GM23338 (cell line): ENCODE measurements at regions not wholly inside any gene's neighbourhood (a gene's known extent, or its start where the extent isn't known, plus 50 kb on each side); places are given as distances from the start of the nearest gene placed in this dataset.

ENCODE experiments used
- ATAC-seq: fragments of 200-7000 bp; cut with Tn5 transposase; 3 replicates; pipeline ENCODE4 v1.9.1; 2020
- DNase-seq: peaks from one replicate; pipeline ENCODE4 v3.0.0-alpha.2; 2015; ENCODE audit warnings: low spot score
- H2AFZ ChIP-seq: fragments of 200-600 bp; sonication (generic); 2 replicates; pipeline ENCODE4 v1.8.0; 2016; ENCODE audit warnings: antibody characterized with exemption, mild to moderate bottlenecking, moderate library complexity
- H3F3A ChIP-seq: fragments of 200-600 bp; sonication (generic); replicated peaks from 2 replicates; pipeline ENCODE4 v1.8.0; 2017; ENCODE audit warnings: antibody characterized with exemption, mixed run types, low read depth
- H3K27ac ChIP-seq: fragments of 200-600 bp; sonication (generic); 2 replicates; pipeline ENCODE4 v1.6.1; 2016; ENCODE audit warnings: low read depth
- H3K27me3 ChIP-seq: fragments of 200-600 bp; sonication (generic); 2 replicates; pipeline ENCODE4 v1.8.0; 2016; ENCODE audit warnings: mild to moderate bottlenecking, mixed run types, moderate library complexity; ENCODE audit not compliant: insufficient read depth
- H3K36me3 ChIP-seq: fragments of 200-600 bp; sonication (generic); 2 replicates; pipeline ENCODE4 v1.8.0; 2016; ENCODE audit warnings: mild to moderate bottlenecking; ENCODE audit not compliant: insufficient read depth
- H3K4me1 ChIP-seq: fragments of 200-600 bp; sonication (generic); 2 replicates; pipeline ENCODE4 v1.8.0; 2016; ENCODE audit warnings: mild to moderate bottlenecking, moderate library complexity; ENCODE audit not compliant: insufficient read depth
- H3K4me2 ChIP-seq: fragments of 200-600 bp; sonication (generic); 2 replicates; pipeline ENCODE4 v1.7.1; 2017; ENCODE audit warnings: mixed run types
- H3K4me3 ChIP-seq: fragments of 200-600 bp; sonication (generic); 2 replicates; pipeline ENCODE4 v1.6.1; 2016; ENCODE audit warnings: mixed run types
- H3K79me2 ChIP-seq: fragments of 200-600 bp; sonication (generic); replicated peaks from 2 replicates; pipeline ENCODE4 v1.8.0; 2017; ENCODE audit warnings: mild to moderate bottlenecking; ENCODE audit not compliant: insufficient read depth
- H3K9me2 ChIP-seq: fragments of 200-600 bp; sonication (generic); 2 replicates; pipeline ENCODE4 v1.8.0; 2017; ENCODE audit not compliant: insufficient read depth
- H4K20me1 ChIP-seq: fragments of 200-600 bp; sonication (generic); replicated peaks from 2 replicates; pipeline ENCODE4 v1.8.0; 2017; ENCODE audit warnings: mild to moderate bottlenecking; ENCODE audit not compliant: insufficient read depth
- H3K27ac Mint-ChIP-seq: 2 replicates; pipeline ENCODE4 v1.8.0; 2020; ENCODE audit warnings: inconsistent platforms, mild to moderate bottlenecking, moderate library complexity, mixed read lengths
- H3K27me3 Mint-ChIP-seq: 3 replicates; pipeline ENCODE4 v1.8.0; 2022; ENCODE audit warnings: low read depth, mild to moderate bottlenecking, moderate library complexity, mixed read lengths, inconsistent platforms; ENCODE audit not compliant: insufficient read depth, poor library complexity
- H3K36me3 Mint-ChIP-seq: 3 replicates; pipeline ENCODE4 v1.8.0; 2021; ENCODE audit warnings: low read depth, mild to moderate bottlenecking, inconsistent platforms, moderate library complexity, mixed read lengths
- H3K4me1 Mint-ChIP-seq: 3 replicates; pipeline ENCODE4 v1.8.0; 2020; ENCODE audit warnings: mild to moderate bottlenecking, inconsistent platforms, mixed read lengths
- H3K4me3 Mint-ChIP-seq: 3 replicates; pipeline ENCODE4 v1.8.0; 2021; ENCODE audit warnings: moderate library complexity, mild to moderate bottlenecking, inconsistent platforms, mixed read lengths
- H3K9me3 Mint-ChIP-seq: 3 replicates; pipeline ENCODE4 v1.8.0; 2020; ENCODE audit warnings: moderate library complexity, mild to moderate bottlenecking, inconsistent platforms, mixed read lengths
- CREB1 ChIP-seq: fragments of 250-450 bp; sonication (Bioruptor Pico); IDR thresholded peaks from 2 replicates; pipeline ENCODE4 v1.5.0; 2020; ENCODE audit warnings: low read depth, mild to moderate bottlenecking, moderate library complexity
- CTCF ChIP-seq, 2 experiments: fragments of 200-600 bp in 1 of 2; sonication (generic) in 1 of 2; conservative IDR thresholded peaks; 2 replicates each; pipeline versions ENCODE4 v1.5.1 to v1.6.1; 2016 to 2017; ENCODE audit warnings: antibody characterized with exemption in 2 of 2, low read depth in 2 of 2, mild to moderate bottlenecking in 2 of 2, moderate library complexity in 1 of 2
- ETS1 ChIP-seq: IDR thresholded peaks from 2 replicates; pipeline ENCODE4 v1.6.1; 2016; ENCODE audit warnings: antibody characterized with exemption
- EZH2 ChIP-seq: fragments of 200-600 bp; sonication (generic); IDR thresholded peaks from one replicate; pipeline ENCODE4 v1.8.0; 2017; ENCODE audit warnings: antibody characterized with exemption, mild to moderate bottlenecking, low read depth; ENCODE audit not compliant: unreplicated experiment
- EZH2phosphoT487 ChIP-seq: fragments of 200-600 bp; sonication (generic); IDR thresholded peaks from one replicate; pipeline ENCODE4 v1.8.1; 2018; ENCODE audit warnings: antibody characterized with exemption; ENCODE audit not compliant: unreplicated experiment
- JUNB ChIP-seq: IDR thresholded peaks from one replicate; pipeline ENCODE4 v1.6.1; 2016; ENCODE audit warnings: antibody characterized with exemption; ENCODE audit not compliant: unreplicated experiment
- NANOG ChIP-seq: IDR thresholded peaks from 2 replicates; pipeline ENCODE4 v1.6.1; 2016; ENCODE audit warnings: antibody characterized with exemption, borderline replicate concordance
- POLR2AphosphoS5 ChIP-seq: IDR thresholded peaks from 2 replicates; pipeline ENCODE4 v1.6.1; 2016; ENCODE audit warnings: antibody characterized with exemption, low read depth
- REST ChIP-seq: IDR thresholded peaks from one replicate; pipeline ENCODE4 v1.6.1; 2018; ENCODE audit warnings: antibody characterized with exemption; ENCODE audit not compliant: unreplicated experiment
- STAT1 ChIP-seq: IDR thresholded peaks from one replicate; pipeline ENCODE4 v1.6.1; 2016; ENCODE audit warnings: antibody characterized with exemption; ENCODE audit not compliant: unreplicated experiment
- ZNF114 ChIP-seq: fragments of 250-450 bp; sonication (Bioruptor Pico); IDR thresholded peaks from 2 replicates; pipeline ENCODE4 v1.5.0; 2020; ENCODE audit warnings: mild to moderate bottlenecking, moderate library complexity
- ZNF331 ChIP-seq: fragments of 250-450 bp; sonication (Bioruptor Pico); IDR thresholded peaks from 2 replicates; pipeline ENCODE4 v1.5.0; 2020; ENCODE audit warnings: low read depth, mild to moderate bottlenecking, moderate library complexity
- ZNF462 ChIP-seq: fragments of 250-450 bp; sonication (Bioruptor Pico); IDR thresholded peaks from 2 replicates; pipeline ENCODE4 v1.5.0; 2020; ENCODE audit warnings: mild to moderate bottlenecking, moderate library complexity

DNA sequence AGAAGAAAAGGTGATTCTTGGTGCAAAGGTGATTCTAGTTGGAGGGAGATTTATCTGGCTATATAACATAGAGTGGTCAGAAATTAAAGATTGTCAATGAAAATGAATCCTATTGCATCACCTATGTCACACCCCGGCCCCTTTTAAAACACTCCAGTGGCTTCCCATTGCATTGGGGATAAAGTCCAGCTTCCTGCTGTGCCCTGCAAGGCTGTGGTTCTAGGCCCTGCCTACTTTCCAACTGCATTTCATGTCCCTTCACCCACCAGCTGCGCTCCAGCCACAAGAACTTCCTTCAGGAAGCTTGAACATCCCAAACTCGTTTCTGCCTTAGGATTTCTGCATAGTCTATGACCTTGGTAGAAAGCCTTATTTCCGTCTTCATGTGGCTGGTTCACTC is 118.7 kb upstream of the UMPS start:
- no peaks in the 10 kb centered on the region for H3K27me3 ChIP-seq
- H3F3A ChIP-seq = no peaks in the 10 kb centered on the region
- no peaks in the 10 kb centered on the region for H3K27me3 Mint-ChIP-seq
- H3K4me1 ChIP-seq = no peaks in the 10 kb centered on the region
- H3K4me2 ChIP-seq = no peak overlapping the region
- H3K36me3 ChIP-seq = no peaks in the 10 kb centered on the region
- TF ChIP-seq STAT1 = no peak
- TF ChIP-seq EZH2 = no peak
- TF ChIP-seq REST = no peak
- no peak for TF ChIP-seq ZNF114 (CRISPR knock-in tag)
- TF ChIP-seq ZNF331 (CRISPR knock-in tag) = no peak
- no peak for TF ChIP-seq CTCF (conservative IDR thresholded peaks at IDR 0.05; ENCODE audit: low read depth in 2 of 2)
- no peak for TF ChIP-seq JUNB
- TF ChIP-seq CREB1 (CRISPR knock-in tag) = no peak
- no peak for TF ChIP-seq EZH2phosphoT487
- TF ChIP-seq ZNF462 = no peak
- TF ChIP-seq POLR2AphosphoS5 = no peak
- no peak for TF ChIP-seq NANOG
- TF ChIP-seq ETS1 = no peak
- H3K36me3 Mint-ChIP-seq = no peaks in the 10 kb centered on the region
- H3K9me2 ChIP-seq = no peaks in the 10 kb centered on the region
- no peak overlapping the region for H3K4me3 ChIP-seq
- 0 out of 2 replicates have a peak, but pooled peaks cover 5% of the 10 kb centered on the region for H4K20me1 ChIP-seq
- no peak overlapping the region for H2AFZ ChIP-seq
- H3K79me2 ChIP-seq = no peaks in the 10 kb centered on the region
- no peak overlapping the region for H3K27ac Mint-ChIP-seq
- DNase-seq = no peak
- H3K4me1 Mint-ChIP-seq = peaks cover 8% of the 10 kb centered on the region; the same call in 2 of the 3 replicates
- H3K4me3 Mint-ChIP-seq = no peak overlapping the region
- no peaks in the 10 kb centered on the region for H3K9me3 Mint-ChIP-seq
- ATAC-seq = no peak
- no peak overlapping the region for H3K27ac ChIP-seq
